ENCODE measurements at regions not wholly inside any gene's neighbourhood (a gene's known extent, or its start where the extent isn't known, plus 50 kb on each side); places are given as distances from the start of the nearest gene placed in this dataset.

DNA sequence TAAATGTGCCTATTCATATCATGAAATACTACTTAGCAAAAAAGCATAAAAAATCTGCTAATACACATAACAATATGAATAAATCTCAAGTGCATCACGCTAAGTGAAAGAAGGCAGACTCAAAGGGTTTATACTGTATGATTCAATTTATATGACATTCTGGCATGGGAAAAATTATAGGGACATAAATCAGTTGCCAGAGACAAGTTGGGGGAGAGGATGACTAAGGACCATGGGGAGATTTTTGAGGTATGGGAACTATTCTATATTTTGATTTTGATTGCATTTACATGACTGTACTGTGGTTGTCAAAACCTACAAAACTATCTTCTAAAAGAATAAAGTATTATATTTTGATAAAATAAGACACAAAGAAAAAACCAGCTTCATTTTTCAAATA, 650.3 kb upstream of the NR5A2 start:
- DNase-seq = no peak

DNA sequence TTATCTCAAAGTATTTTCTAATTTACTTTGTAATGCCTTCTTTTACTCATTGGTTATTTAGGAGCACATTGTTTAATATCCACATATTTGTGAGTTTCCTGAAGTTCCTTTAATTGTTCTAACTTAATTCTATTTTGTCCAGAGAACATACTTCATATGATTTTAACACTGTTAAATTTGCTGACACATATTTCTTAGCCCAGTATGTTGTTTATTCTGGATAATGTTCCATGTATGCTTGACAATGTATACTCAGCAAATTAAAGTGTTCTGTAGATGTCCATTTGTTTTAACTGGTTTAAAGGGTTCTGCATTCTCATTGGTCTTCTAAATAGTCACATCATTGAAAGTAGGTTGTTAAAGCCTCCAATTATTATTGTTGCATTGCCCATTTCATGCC, 643.7 kb upstream of the NR5A2 start:
- DNase-seq = no peak

DNA sequence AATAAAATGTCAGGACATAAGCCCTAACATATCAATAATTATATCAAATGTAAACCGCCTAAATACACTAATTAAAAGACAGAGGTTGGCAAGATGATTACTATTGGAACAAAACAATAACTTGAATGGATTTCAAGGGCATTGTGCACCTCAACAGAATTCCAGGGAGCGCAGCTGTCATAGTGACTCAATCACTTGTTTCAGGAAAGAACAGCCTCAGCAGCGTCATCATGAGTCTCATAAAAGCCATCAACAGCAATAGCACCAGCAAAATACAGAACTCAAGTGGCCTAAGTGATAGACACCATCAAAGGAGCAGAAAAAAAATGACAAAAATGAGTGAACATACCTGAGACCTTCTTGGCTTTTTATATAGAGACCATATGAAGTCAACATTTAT, 632.7 kb upstream of the NR5A2 start:
- DNase-seq = no peak

DNA sequence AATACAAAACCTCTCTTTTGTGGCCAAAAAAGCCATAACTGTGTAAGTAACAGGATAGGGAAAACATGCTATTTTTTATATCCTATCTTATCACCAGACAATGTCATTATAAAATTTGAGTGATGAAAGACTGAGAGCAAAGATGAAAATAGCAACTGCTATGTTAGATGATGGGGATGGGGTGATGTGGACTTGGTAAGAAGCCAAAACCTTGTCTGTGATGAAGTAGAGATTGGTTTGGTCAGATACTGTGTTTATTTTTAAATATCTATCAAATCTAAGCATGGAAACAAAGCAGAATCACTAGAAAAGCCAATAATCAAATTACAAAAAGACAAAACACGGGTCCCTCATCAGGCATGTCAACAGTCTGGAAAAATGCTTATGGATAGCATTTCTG, 631.1 kb upstream of the NR5A2 start:
- DNase-seq = no peak

DNA sequence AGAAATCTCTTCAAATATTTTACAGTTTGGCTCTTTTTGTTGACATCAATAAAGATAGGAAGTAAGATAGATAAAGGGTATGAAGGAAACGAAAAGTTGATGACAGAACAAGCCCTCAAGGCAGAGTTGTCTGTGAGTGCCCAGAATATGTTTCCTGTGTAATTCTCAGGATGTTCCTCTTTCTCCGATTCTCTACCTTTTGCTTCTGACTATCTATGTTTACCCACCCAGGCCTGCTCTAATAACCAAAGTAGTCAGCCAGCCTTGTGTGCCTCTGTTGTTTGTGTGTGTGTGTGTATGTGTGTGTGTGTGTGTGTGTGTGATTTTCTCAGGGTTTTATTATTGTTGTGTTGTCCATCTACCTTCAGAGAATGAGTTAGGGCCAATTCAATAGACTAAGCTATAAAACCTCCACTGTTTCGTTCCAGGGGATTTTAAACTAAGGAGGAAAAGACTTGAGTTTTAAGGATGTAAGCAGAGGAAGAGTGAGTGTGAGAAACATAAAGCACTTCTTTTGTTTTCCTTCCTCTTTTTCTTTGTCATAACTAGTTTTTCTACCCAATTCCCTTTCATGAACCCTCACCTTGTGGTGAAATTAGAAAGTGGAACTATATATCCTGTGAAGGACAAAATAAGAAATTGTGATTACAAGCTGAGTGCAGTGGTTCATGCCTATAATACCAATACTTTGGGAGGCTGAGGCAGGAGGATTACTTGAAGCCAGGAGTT, 627.4 kb upstream of the NR5A2 start:
- no peak for DNase-seq

DNA sequence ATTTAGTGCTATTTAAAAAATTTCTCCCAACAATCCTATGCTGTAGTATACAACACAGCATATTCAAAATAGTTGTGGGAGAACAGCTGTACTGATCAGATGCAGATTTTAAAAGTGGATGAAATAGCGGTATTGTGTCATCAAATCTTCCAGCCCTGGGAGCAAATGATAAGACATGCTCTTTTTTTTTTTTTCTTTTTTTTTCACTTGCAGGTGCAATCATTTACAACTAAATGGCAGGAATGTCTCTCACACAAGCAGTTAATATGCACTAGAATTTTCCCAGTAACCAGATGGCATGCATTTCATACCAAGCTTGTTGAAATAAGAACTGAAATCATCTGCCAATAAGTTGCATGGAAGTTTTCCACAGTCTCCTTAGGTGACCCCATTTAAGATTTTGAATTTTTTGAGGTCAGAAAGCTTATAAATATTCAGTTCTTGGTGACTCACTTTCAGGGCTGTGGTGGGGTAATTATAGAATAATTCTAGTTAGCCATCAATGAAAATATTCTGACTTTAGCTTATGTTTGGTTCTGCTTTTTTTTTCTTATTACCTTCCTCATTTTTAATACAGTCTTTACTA, 623.9 kb upstream of the NR5A2 start:
- no peak for DNase-seq

DNA sequence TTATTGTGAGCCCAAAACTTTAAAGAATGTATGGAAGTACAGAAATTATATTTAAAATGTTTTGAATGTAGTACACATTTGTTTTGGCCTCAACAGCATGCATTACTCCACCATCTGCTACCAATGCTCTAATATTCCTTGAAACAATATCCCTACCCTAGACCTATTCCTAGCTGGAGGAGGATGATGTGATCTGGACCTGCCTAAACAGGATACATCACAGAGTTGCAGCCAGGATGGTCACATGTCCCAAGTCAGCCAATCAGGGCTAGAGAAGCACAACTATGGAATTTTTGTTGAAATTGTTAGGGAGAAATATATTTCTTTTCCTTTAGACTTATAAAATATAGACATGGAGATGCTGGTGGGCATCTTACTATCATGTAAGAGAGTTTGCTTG, 623.3 kb upstream of the NR5A2 start:
- DNase-seq = no peak

DNA sequence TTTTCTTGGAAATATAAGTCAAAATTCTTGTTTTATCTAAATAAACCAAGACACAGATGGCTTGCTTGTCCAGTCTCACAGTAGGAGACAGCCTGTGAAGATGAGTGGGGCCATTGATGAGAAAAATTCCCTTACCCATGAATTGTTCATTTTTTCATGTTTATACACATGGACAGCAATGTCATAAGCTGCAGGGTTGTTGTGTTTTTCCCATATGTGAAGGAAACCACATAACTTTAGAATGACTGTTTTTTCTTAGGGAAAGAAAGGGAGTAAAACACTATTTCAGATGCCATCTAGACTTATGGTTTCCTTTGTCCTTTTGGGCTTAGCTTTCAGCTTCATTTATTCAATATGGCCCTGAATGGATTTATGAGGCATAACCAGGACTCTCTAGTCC, 622.5 kb upstream of the NR5A2 start:
- DNase-seq = no peak

DNA sequence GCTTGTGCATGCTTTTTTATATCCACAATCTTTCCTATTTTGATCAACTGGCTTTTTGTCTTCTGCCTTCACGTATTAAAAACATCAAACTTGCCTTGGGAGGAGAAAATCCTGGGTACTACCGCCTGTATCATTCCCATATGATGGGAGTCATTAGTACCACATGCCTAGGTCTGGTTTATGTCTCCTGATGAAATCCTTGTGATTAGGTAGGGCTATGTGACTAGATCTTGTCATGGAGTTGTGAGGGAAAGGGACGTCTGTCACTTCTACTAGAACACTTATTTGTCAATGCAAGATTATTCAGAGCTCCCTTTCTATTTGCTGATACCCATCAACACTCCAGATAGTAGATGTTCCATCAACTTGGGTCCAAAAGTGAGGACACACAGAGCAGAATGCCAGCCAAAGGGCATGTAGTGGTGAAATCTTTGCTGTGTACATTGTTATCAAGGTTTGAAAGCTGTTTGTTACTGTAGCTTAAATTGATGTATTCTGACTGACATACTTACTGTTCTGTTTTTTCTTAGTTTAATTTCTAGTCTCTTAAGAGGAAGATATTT, 621.8 kb upstream of the NR5A2 start:
- DNase-seq = no peak

DNA sequence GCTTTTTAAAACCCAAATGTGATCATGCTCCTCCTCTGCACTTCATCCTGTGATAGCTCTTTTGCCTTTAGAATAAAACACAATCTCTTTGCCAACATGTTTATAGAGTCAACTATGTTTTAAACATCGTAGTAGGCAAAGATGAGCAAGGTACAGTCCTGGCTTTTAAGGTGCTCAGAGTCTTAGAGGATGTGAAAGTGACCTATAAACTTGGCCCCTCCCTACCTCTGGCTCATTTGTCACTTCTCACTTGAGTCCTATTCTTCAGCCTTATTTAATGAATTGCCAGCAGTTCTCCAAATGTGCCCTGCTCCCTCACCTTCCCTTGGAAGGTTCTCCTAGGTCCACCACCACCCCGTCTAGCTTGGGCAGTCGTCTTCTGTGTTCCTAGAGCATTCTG, 617.0 kb upstream of the NR5A2 start:
- no peak for DNase-seq

DNA sequence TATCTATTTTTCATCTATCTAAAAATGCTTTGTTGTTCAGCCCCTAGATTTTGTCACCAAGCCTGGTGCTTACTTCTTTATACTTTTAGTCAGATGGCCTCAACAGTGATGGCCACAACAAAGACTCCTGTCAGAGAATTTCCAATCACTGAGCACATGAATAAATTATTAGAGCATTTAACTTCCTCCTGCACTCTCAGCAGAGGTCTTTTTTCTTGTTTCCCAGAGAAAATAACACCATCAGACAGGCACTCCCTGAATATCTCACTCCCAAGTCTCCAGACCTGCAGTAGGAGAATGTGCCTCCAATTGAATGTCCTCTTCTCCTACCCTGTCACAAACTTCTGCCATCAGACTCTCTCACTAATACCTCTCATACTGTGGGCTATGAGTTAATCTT, 616.0 kb upstream of the NR5A2 start:
- DNase-seq = no peak

DNA sequence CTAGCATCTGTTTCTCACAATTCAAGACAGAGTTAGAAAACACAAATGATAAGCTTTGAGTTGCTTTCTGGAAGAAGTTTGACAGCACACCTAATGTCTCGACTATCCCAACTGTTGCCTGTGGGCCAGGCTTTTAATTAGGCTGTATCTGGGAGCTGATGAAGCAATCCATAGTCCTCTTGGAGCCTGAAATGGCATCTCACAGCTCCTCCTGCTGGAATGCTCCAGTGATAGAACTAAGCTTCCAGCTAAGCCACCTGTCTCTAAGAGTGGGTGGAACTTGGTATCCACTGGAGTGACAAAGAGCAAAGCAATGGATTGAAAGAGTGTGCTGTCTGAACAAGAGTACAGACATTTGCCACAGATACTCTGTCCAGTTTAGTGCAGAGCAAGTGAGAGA, 605.3 kb upstream of the NR5A2 start:
- DNase-seq = no peak

DNA sequence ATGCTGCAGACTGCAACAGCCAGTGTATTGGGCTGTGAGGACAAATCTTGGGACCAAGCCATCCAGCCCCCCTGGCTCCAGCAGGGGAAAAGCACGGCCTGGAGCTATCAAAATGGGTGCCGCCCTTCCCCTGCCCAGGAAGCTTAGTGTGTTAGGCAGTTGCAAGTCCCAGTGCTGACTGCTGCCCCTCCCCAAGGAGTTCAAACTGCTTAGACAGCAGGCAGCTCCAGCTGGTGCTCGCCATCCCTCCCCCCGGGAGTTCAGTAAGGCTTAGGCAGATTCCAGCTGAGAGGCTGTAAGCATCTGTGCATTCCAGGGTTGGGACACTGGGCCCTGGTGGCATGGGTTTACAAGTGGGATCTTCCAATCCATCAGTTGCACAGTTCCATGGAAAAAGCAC, 579.6 kb upstream of the NR5A2 start:
- no peak for DNase-seq

DNA sequence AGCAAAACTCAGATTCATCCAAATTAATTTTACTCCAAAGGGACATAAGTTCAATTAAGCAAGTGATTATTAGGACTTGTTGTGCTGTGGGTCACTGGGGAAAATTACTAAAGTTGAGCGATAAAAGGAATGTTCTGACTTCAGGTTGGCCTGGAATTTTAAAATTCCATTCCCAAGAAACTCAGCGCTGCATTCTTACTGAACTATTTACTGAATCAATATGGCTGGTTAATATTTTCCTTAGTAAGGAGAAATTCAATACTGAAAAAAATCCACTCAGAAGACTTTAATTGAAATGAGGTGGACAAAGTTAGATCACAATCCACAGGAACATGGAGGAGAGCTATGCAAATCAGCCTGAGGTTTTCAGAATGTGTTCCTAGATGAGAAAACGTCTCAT, 578.9 kb upstream of the NR5A2 start:
- no peak for DNase-seq

DNA sequence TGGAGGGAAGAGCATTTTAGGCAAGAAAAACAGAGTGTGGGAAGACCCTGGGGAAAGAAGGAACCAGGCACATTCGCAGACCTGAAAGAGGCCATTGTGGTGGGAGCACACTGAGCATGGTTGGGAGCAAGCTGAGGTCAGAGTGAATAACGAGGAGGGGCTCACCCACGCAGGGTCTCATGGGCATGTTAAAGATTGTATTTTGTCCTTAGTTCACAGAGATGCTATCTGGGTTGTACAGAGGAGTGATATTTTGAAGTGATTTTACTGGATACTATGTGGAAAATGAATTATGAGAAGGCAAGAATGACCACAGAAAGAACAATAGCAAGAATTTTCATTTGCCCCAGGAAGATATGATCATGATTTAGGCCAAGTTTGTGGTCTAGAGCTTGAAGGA, 578.3 kb upstream of the NR5A2 start:
- no peak for DNase-seq

DNA sequence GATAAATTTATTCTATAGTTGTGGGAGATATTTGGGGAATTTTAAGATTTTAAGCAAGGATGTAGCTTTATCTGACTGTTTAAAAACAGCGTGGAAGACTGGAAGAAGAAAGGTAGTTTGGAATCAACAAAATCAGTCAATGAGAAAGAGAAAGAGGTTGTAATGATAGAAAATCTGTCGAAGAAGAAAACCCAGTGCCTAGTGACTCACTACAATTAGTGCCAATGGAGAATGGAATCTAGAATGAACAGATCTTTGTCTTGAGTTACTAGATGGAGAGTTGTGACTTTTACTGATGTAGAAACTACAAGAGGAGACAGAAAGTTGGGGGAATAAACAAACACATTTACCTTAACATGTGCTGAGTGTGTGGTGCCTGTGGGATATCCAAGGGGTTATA, 577.8 kb upstream of the NR5A2 start:
- DNase-seq = no peak

DNA sequence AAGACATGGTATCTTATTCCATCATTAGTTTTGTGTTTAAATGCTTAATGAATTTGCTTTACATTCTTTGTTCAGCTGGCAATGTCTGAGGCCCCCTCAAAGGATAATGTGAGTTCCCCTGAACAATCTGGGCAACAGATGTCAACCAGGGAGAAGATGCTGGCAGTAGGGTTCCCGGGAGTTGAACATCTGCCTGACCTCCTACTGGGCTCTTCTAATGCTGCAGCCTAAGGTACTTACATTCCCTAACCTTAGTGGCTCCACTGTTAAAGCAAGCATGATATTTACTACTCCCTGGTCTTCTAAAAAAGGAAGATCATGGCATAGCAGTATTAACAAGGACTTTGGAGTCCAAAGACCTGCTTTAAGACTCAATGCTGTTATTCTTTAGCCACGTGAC, 574.9 kb upstream of the NR5A2 start:
- DNase-seq = no peak

DNA sequence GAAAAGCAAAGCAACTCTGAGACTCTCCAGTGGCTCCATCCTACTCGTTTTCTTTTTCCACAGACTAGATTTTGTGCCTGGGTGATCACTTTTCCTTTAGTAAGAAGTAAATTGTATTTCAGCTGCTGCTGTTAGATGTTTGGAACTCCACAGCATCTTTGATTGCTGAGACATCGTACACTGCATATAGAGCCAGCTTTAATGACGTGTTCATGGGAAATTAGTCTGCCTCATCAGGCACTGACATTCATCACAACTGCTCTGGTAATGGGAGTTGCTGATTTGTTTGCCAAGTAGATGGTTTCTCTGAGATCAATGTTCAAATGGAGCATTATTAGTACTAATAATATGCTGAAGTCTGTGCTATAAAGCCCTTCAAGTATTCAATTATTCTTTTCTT, 573.8 kb upstream of the NR5A2 start:
- DNase-seq = no peak

DNA sequence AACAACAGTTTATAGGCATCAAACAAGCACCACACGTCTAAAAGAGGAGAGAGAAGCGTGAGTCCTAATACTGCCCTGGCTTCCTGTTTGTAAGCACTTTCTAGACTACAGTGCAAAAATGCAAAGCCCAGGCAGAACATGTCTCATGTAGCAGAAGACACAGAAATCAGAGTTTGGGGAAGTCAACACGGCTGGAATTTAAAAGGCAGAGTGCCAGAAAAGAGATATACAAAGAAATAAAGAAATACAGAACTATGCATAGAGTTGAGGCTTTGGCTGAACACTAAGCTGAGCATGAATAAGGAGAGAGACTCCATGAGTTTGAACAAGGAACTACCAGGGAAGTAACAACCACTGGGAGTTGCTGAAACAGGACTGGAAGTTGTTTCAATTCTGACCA, 566.6 kb upstream of the NR5A2 start:
- DNase-seq = no peak

DNA sequence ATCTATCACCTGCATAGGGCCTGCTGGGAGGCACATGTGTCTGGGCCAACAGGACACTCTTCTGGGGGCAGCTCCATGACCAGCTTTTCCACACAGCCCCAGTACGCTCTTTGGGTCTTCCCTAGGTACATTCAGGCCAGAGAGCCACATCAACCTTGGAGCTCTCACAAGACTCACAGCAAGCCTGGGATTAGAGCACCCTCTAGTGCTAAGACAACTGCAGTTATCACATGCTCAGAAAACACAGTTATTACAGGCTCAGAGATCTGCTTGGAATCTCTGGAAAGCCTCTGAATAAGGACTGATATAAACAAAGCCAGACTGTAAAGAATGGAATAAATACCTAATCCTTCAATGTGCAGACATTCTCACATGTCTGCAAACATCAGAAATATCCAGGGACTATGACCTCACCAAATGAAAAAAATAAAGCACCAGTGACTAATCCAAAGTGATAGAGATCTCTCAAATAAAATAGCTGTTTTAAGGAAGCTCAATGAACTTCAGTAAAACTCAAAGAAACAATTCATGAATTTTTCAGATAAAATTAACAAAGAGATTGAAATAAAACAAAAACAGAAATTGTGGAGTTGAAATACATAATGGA, 563.9 kb upstream of the NR5A2 start:
- no peak for DNase-seq

DNA sequence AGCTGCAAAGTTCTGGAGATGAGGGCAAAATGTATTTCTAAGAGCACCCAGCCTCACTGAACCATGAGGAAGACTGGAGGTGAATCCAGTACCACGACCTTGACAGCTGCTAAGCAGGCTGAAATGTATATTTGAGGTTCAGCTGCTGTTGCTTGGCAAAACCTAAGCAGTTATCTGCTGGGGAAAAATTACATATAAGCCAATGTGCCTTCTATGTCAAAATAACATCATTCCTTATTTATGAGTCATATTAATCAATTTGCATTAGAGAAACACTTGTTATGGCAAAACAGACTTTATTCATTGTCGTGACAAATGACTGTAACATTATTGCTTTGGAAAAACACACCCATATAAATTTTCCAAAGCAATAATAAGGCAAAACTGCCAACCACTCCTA, 560.5 kb upstream of the NR5A2 start:
- DNase-seq = no peak

DNA sequence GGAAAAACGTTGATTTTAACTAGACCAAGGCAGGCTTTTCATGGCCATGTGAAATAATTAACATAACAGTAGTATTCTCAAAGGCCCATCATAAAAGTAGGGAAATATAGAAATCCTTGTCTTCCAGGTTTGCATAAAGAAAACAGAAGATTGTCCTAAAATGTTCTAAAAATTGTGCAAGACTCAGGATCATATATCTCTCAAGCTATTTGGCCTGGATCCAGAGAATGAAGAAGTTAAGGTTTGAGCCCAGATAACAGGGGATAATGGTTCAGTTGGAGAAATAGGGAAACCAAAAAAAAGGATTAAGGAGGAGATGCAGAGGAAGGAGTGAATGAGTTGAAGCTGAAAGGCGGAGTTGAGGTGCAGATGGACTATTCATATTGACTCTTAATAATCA, 555.5 kb upstream of the NR5A2 start:
- no peak for DNase-seq

DNA sequence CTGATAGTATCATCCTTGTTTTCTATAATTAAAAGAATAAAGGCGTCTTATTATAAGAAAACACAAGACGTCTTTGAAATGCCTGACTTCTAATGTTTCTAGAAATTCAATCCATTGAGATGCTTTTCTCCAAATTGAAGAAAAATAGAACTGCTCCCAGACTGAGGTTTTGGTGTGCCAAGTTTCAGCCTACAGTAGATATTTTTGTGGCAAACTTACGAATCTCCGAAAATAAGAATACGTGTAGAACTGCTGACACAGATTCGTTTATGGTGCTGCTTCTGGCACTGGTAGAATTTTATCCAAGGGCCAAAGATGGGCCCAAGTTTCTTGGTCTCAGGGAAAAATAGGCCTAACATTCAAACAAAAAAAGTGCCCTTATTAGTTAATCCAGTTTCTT, 554.5 kb upstream of the NR5A2 start:
- no peak for DNase-seq

DNA sequence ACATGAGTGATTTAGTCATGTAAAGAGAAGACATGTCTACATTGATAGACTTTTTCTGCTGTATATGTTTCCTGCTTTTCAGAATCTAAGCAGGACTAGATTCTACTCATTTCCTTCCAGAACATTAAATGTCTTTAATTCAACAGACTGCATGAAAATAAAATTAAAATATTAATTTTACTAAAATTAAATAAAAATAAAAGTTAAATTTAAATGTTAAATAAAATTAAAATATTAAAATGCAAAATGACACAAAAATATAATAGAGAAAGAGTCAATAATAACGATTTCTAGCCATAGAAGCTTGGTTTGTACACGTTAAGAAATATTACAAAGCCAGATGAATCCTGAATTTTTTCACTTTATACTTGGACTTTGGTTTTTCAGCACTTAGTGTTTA, 552.8 kb upstream of the NR5A2 start:
- DNase-seq = no peak

DNA sequence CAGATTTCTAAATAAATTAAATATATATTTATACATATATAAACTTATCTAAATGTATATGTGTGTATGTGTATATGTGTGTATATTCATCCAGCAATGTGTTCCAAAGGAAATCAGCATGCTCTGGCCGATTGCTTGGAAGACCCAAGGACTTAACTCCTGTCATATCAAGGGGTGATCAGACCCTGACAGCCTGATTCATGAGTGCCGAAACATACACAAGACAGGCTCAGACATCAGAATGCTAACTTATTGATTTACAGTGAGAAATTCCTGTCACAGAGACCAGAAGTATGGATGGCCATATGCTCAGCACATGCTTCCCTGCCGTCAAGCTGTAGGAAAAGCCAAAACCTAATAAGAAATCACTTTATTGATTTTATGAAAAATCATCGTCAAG, 545.1 kb upstream of the NR5A2 start:
- DNase-seq = no peak

Measured in activated naive CD4-positive, alpha-beta T cell treated with anti-CD3 and anti-CD28 coated beads, Interleukin-2, amount 50 U/mL, for 16 hours (primary cell).